GM18508 (cell line): ENCODE measurements at regions not wholly inside any gene's neighbourhood (a gene's known extent, or its start where the extent isn't known, plus 50 kb on each side); places are given as distances from the start of the nearest gene placed in this dataset.
A peak's percentile ranks its signal among the peaks of the same experiment; 100 is the strongest.
"Not testable (repeated sequence)": the region's sequence is repeated elsewhere in the genome, so short reads cannot be mapped to it uniquely, and the experiment has no call there.

ENCODE experiments used
- ATAC-seq: cut with Tn5 transposase; IDR thresholded peaks from one replicate; pipeline ENCODE4 v1.9.1; 2021; ENCODE audit warnings: moderate number of reproducible peaks; ENCODE audit not compliant: insufficient read depth, unreplicated experiment

DNA sequence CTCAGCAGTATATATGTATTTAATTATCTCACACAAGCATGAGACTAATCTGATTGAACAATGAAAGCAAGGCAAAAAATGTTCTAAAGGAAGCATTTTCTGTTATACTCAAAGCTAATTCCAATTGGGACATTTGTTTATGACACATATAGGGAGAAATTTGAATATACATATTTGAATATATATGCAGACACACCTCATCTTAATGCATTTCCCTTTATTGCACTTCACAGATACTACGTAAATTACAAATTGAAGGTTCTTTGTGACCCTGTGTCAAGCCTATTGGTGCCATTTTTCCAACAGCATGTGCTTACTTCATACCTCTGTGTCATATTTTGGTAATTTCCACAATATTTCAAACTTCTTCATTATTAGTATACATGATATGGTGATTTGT lies 132.1 kb upstream of the STEAP1 start:
- no peak for ATAC-seq

DNA sequence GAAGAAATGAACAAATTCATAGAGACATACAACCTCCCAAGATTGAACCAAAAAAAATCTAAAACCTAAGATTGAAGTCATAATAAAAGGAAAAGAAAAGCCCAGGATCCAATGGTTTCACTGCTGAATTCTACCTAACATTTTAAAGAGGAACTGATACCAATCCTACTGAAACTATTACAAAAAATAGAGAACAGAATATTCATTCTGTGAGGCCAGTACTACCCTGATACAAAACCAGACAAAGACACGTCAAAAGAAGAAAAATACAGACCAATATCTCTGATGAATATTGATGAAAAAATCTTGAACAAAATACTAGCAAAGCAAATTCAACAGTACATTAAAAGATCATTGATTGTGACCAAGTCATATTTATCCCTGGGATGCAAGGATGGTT lies 128.5 kb upstream of the STEAP1 start:
- ATAC-seq, result peak; percentile 75

DNA sequence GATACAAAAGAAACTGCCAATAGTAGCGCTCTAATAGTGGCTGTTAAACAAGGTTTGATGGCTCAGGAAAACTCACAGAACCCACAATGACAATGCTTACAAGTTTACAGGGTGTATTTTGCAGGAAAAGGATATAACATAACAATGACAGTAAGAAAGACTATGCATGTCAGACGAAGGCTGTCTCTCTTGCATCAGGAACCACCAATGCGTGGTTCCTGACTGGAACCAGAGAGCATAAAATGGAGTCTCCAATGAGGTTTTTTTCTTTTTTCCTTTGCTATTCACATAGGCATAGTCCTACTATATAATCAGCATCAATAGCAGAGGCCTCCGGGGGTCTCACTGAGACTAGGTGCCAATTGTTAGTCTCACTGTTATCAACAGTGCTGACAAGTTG lies 120.4 kb upstream of the STEAP1 start:
- ATAC-seq, result no peak

DNA sequence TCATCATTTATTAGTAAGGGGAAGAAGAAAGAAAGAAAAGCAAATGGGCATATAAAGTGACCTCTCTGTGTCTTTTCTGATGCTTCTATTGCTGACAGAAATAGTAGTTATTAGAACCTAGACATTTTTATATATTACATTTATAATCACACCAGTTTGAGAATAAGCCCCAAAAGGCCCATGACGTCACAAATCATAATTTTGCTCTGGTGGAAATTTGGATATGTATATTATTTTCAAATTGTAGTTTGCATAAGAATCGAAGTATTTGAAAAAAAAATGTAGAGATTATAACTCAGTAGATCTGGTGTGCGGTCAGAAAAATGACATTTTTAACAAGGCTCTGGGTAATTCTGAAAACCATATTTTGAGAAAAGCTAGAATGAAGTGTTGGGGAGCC lies 101.2 kb upstream of the STEAP1 start:
- no peak for ATAC-seq

DNA sequence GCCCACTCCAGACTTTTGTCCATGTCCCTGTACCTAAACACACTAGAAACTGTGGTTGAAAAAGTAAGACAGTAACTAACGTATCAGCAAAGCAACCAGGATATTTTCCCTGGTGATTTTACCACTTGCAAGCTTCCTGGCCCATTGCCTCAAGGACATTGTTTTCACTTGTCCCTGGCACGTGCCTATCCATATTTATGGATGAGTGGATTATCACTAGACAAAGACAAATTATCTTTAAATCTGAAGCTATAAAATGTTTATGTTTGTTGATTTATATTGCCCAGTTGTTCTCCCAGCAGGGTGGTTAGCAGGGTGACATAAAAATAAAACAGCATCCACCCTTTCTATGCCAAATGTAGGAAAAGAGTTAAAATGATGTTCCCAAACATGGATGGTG lies 93.2 kb upstream of the STEAP1 start:
- no peak for ATAC-seq

DNA sequence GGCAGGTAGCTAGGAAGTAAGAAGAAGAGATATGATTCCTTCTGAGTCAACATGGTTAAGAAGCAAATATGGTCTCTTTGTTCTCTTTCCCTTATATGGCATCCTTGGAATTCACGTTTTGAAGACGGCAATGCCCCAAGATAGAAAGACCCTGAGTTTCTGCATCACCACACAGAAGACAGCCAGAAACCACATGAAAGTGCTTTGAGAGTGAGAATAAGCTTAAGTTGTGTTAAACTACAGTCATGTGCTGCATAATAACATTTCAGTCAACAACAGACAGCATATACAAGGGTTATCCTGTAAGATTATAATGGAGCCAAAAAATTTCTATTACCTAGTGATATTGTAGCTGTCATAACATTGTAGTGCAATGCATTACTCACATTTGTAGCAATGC lies 89.9 kb upstream of the STEAP1 start:
- ATAC-seq, result no peak

- no peak for ATAC-seq
Measured at GRCh38 chr7:90067171-90067570, 87.1 kb upstream of the STEAP1 start.

DNA sequence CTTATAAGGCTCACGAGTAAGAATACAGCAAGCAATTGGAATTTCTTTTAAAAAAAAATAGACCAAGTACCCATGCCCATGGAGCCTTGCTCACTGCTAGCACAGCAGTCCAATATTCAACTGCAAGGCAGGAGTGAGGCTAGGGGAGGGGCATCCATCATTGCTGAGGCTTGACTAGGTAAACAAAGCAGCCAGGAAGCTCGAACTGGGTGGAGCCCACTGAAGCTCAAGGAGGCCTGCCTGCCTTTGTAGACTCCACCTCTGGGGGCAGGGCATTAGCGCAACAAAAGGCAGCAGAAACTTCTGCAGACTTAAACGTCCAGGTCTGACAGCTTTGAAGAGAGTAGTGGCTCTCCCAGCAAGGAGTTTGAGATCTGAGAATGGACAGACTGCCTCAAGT lies 84.0 kb upstream of the STEAP1 start:
- not testable (repeated sequence) for ATAC-seq

DNA sequence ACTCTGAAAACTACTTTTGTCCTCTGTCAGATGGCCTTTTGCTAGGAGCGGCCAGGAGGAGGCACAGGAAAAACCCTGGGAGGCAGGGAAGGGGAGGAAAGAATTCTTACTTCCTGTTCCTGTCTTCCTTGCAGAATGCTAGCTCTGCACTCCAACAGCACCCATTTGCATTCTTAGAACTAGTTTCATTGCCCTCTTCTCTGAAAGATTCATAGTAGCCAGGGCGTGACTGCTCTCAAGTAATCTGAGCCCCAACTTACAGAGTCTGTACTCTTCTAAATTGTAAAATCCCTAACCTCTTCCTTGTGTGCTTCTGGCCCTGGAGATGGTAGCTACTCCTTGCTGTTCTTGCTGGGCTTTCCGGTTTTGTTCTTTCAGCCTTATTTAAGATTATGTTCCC lies 75.3 kb upstream of the STEAP1 start:
- ATAC-seq, result no peak

GRCh38 chr7:90081621-90082020 lies 72.6 kb upstream of the STEAP1 start:
- ATAC-seq, result no peak

- ATAC-seq, result no peak
Measured at GRCh38 chr7:90092506-90092905, 61.8 kb upstream of the STEAP1 start.

DNA sequence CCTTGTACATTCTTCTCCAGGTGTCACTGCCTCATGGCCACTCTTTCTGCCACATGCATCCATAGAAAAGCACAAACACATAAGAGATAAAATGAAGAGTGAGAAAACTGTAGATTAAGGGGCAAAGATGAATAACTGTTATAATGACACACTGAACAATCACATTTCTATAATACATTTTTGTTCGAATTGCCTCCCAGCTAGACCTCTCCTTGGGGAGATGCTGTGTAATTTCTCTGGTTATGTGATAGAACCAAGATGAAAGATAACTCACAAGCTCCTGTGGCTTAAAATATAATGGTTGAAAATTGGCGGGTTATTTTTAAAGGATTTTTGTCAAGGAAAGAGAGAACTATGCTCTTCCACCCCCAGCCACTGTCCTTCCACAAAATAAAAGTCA lies 60.2 kb upstream of the STEAP1 start:
- ATAC-seq, result no peak
